ENCODE measurements at regions not wholly inside any gene's neighbourhood (a gene's known extent, or its start where the extent isn't known, plus 50 kb on each side); places are given as distances from the start of the nearest gene placed in this dataset.

GRCh38 chr4:73348185-73348584 is 55.9 kb upstream of the ALB start:
- Histone ChIP-seq H3K4me3 (ENCODE audit: low read depth, low read length) (no peak overlapping the region), H3K9me3 (no peaks in the 10 kb centered on the region), H3K36me3 (no peaks in the 10 kb centered on the region), H3K4me1 (no peaks in the 10 kb centered on the region), H3K27me3 (peaks cover 4% of the 10 kb centered on the region; the same call in 1 of the 2 replicates)
- DNase-seq, result no peak
- no peak for TF ChIP-seq CTCF (IDR thresholded peaks at IDR 0.05; ENCODE audit: low read depth, low read length)

- Histone ChIP-seq H3K4me1 (no peaks in the 10 kb centered on the region), H3K9me3 (no peaks in the 10 kb centered on the region), H3K27me3 (peaks cover 4% of the 10 kb centered on the region; the same call in 1 of the 2 replicates), H3K36me3 (no peaks in the 10 kb centered on the region), H3K4me3 (ENCODE audit: low read depth, low read length) (no peak overlapping the region)
- DNase-seq, result no peak
- TF ChIP-seq CTCF (IDR thresholded peaks at IDR 0.05; ENCODE audit: low read depth, low read length), result no peak
Observed at GRCh38 chr4:73347497-73347896, 56.6 kb upstream of the ALB start.

GRCh38 chr4:73345399-73345975 is 58.6 kb upstream of the ALB start:
- no peak for TF ChIP-seq CTCF (IDR thresholded peaks at IDR 0.05; ENCODE audit: low read depth, low read length)
- H3K27me3 ChIP-seq, result no peaks in the 10 kb centered on the region
- H3K36me3 ChIP-seq, result no peaks in the 10 kb centered on the region
- no peak overlapping the region for H3K4me3 ChIP-seq (ENCODE audit: low read depth, low read length)
- no peaks in the 10 kb centered on the region for H3K4me1 ChIP-seq
- no peak for DNase-seq
- no peaks in the 10 kb centered on the region for H3K9me3 ChIP-seq

GRCh38 chr4:73344106-73344505 is 60.0 kb upstream of the ALB start:
- DNase-seq, result no peak
- Histone ChIP-seq H3K27me3 (no peaks in the 10 kb centered on the region), H3K4me1 (no peaks in the 10 kb centered on the region), H3K9me3 (no peaks in the 10 kb centered on the region), H3K4me3 (ENCODE audit: low read depth, low read length) (no peak overlapping the region), H3K36me3 (no peaks in the 10 kb centered on the region)
- no peak for TF ChIP-seq CTCF (IDR thresholded peaks at IDR 0.05; ENCODE audit: low read depth, low read length)

- H3K36me3 ChIP-seq, result no peaks in the 10 kb centered on the region
- TF ChIP-seq CTCF (IDR thresholded peaks at IDR 0.05; ENCODE audit: low read depth, low read length), result no peak
- H3K4me1 ChIP-seq, result no peaks in the 10 kb centered on the region
- H3K27me3 ChIP-seq, result no peaks in the 10 kb centered on the region
- DNase-seq, result no peak
- no peaks in the 10 kb centered on the region for H3K9me3 ChIP-seq
- H3K4me3 ChIP-seq (ENCODE audit: low read depth, low read length), result no peak overlapping the region
Observed at GRCh38 chr4:73343432-73343831, 60.7 kb upstream of the ALB start.

- DNase-seq, result peak; percentile 18
- no peak overlapping the region for H3K4me3 ChIP-seq (ENCODE audit: low read depth, low read length)
- peak; percentile 66 for TF ChIP-seq CTCF (IDR thresholded peaks at IDR 0.05; ENCODE audit: low read depth, low read length)
- no peaks in the 10 kb centered on the region for H3K4me1 ChIP-seq
- no peaks in the 10 kb centered on the region for H3K36me3 ChIP-seq
- H3K27me3 ChIP-seq, result no peaks in the 10 kb centered on the region; the same call in 1 of the 2 replicates
- H3K9me3 ChIP-seq, result no peaks in the 10 kb centered on the region
Observed at GRCh38 chr4:73341454-73341853, 62.6 kb upstream of the ALB start.

Measured in BE2C (cell line).